ENCODE measurements at regions not wholly inside any gene's neighbourhood (a gene's known extent, or its start where the extent isn't known, plus 50 kb on each side); places are given as distances from the start of the nearest gene placed in this dataset.

- H3K4me3 ChIP-seq (ENCODE audit: low read length in 2 of 2): no peak overlapping the region
- H3K27ac ChIP-seq (ENCODE audit: low read length): no peak overlapping the region
- no peaks in the 10 kb centered on the region for H3K36me3 ChIP-seq (ENCODE audit: control insufficient read depth in 2 of 2, insufficient read depth in 2 of 2, low read length in 2 of 2)
- H3K9me3 ChIP-seq (ENCODE audit: control insufficient read depth in 2 of 2, low read length in 2 of 2): no peaks in the 10 kb centered on the region
- no peaks in the 10 kb centered on the region for H3K4me1 ChIP-seq (ENCODE audit: control insufficient read depth, insufficient read depth, low read length)
- H3K27me3 ChIP-seq (ENCODE audit: control insufficient read depth in 1 of 2, insufficient read depth in 2 of 2, low read length in 2 of 2): no peaks in the 10 kb centered on the region
- H3K9ac ChIP-seq (ENCODE audit: low read length in 2 of 2): no peak overlapping the region
Observed at GRCh38 chr1:208743361-208743760, 499.2 kb upstream of the PLXNA2 start.

DNA sequence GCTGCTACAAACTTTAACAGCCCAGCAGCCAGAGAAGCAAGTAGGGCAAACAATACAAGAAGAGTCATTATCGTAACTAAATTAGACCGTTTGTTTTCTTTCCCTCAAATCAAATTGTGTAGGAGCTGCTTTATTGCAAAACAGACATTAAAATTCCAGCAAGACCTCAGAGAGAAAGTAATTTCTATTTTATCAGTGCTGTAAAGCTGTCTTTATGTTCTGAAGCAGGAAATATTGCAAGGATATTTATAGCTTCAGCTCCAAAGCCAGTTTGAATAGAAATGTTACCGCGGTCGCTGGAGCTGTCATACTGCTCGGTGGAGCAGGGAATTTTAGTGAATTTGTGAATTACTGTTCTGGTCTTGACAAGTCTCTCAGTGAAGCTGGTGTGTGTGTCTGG, 503.8 kb upstream of the PLXNA2 start:
- H3K4me1 ChIP-seq (ENCODE audit: control insufficient read depth, insufficient read depth, low read length): no peaks in the 10 kb centered on the region
- H3K9me3 ChIP-seq (ENCODE audit: control insufficient read depth in 2 of 2, low read length in 2 of 2): no peaks in the 10 kb centered on the region
- H3K27me3 ChIP-seq (ENCODE audit: control insufficient read depth in 1 of 2, insufficient read depth in 2 of 2, low read length in 2 of 2): no peaks in the 10 kb centered on the region
- H3K9ac ChIP-seq (ENCODE audit: low read length in 2 of 2): no peak overlapping the region
- no peaks in the 10 kb centered on the region for H3K36me3 ChIP-seq (ENCODE audit: control insufficient read depth in 2 of 2, insufficient read depth in 2 of 2, low read length in 2 of 2)
- H3K27ac ChIP-seq (ENCODE audit: low read length): no peak overlapping the region
- H3K4me3 ChIP-seq (ENCODE audit: low read length in 2 of 2): no peak overlapping the region

DNA sequence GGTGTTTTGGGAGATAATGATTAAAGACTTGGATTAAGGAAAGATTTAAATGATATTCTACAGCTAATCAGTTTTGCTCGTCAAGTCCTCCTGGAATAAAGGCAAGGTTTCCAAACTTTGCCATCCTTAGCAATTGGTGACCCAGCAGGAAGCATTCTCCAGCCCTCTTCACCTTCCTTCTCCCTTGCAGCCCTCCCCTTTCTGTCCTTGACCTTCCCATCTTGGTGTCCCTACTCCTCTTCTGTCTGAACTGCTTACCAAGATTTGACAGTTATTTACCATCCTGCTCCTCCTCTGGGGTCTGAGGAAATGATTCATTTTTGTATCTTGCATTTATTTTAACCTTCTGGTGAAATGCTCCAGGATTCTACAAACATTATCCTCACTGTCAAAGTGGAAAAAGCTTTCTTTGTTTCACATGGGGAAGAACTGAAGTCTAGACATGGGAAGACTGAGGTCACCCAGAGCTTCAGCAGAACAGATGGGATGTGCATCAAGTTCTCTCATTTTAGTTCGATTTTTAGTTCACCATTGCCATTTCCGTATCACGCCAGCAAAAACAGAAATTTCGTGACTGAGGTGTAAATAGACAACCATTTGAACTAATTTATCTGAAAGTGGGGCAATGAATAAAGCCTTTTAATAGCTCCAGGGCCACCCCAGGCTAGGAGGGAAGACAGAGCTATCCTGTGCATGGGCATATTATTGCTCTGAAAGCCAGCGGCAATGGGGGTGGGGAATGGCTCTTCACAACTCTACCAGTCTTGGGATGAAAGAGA, 504.4 kb upstream of the PLXNA2 start:
- Histone ChIP-seq H3K27ac (ENCODE audit: low read length) (no peak overlapping the region), H3K4me1 (ENCODE audit: control insufficient read depth, insufficient read depth, low read length) (no peaks in the 10 kb centered on the region), H3K36me3 (ENCODE audit: control insufficient read depth in 2 of 2, insufficient read depth in 2 of 2, low read length in 2 of 2) (no peaks in the 10 kb centered on the region), H3K4me3 (ENCODE audit: low read length in 2 of 2) (no peak overlapping the region), H3K27me3 (ENCODE audit: control insufficient read depth in 1 of 2, insufficient read depth in 2 of 2, low read length in 2 of 2) (no peaks in the 10 kb centered on the region), H3K9me3 (ENCODE audit: control insufficient read depth in 2 of 2, low read length in 2 of 2) (no peaks in the 10 kb centered on the region), H3K9ac (ENCODE audit: low read length in 2 of 2) (no peak overlapping the region)

DNA sequence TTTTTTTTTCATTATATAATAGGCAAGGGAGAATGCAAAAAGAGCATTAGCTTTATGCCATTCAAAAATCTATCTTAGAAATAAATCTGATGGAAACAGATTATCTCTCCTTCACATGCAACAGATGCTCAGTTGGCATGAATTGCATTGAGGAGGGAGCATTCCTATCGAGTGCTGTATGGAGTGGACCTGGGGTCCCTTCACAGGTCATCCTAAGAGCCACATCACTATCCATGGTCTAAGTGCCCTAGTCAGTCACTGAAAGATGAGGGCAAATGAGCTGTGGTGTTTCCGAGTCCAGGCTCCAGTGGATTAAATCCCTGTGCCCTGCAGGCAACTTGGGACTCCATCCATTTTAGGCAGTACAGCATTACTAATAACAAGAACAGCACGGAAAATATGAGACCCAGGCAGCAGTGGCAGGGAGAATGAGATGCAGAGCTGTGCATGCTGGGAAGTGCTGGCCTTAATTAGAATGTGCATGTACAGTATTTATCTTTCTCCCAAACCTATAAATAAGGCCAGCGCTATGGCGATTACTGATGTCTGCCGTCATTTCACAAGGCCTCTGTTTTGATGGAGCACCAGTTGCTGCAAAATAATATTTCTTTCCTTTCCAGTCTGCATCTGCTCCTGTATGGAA, 512.3 kb upstream of the PLXNA2 start:
- Histone ChIP-seq H3K4me3 (ENCODE audit: low read length in 2 of 2) (no peak overlapping the region), H3K9ac (ENCODE audit: low read length in 2 of 2) (no peak overlapping the region), H3K9me3 (ENCODE audit: control insufficient read depth in 2 of 2, low read length in 2 of 2) (no peaks in the 10 kb centered on the region), H3K36me3 (ENCODE audit: control insufficient read depth in 2 of 2, insufficient read depth in 2 of 2, low read length in 2 of 2) (no peaks in the 10 kb centered on the region), H3K27ac (ENCODE audit: low read length) (no peak overlapping the region), H3K4me1 (ENCODE audit: control insufficient read depth, insufficient read depth, low read length) (no peaks in the 10 kb centered on the region), H3K27me3 (ENCODE audit: control insufficient read depth in 1 of 2, insufficient read depth in 2 of 2, low read length in 2 of 2) (no peaks in the 10 kb centered on the region)

DNA sequence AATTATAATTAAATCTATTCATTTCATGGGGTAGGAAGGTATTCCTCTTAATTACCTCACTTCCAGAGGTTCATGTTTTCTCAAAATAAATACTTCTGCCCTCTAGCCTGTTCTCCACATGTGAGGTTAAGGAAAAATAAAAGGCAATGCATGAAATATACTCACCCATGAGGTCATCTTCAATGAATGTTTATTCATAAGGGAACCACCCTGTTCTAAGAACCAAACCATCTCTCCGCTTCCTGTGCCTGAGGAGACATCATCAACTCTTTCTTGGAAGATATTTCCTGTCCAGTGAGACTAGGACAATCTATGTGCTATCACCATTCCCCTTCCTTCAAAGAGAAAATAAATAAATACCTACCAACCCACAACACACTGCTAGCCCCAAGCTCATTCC, 513.7 kb upstream of the PLXNA2 start:
- H3K9me3 ChIP-seq (ENCODE audit: control insufficient read depth in 2 of 2, low read length in 2 of 2): no peaks in the 10 kb centered on the region
- no peak overlapping the region for H3K4me3 ChIP-seq (ENCODE audit: low read length in 2 of 2)
- H3K36me3 ChIP-seq (ENCODE audit: control insufficient read depth in 2 of 2, insufficient read depth in 2 of 2, low read length in 2 of 2): no peaks in the 10 kb centered on the region
- no peaks in the 10 kb centered on the region for H3K27me3 ChIP-seq (ENCODE audit: control insufficient read depth in 1 of 2, insufficient read depth in 2 of 2, low read length in 2 of 2)
- H3K27ac ChIP-seq (ENCODE audit: low read length): no peak overlapping the region
- no peak overlapping the region for H3K9ac ChIP-seq (ENCODE audit: low read length in 2 of 2)
- H3K4me1 ChIP-seq (ENCODE audit: control insufficient read depth, insufficient read depth, low read length): no peaks in the 10 kb centered on the region

- H3K27ac ChIP-seq (ENCODE audit: low read length): no peak overlapping the region
- no peak overlapping the region for H3K4me3 ChIP-seq (ENCODE audit: low read length in 2 of 2)
- no peaks in the 10 kb centered on the region for H3K36me3 ChIP-seq (ENCODE audit: control insufficient read depth in 2 of 2, insufficient read depth in 2 of 2, low read length in 2 of 2)
- no peaks in the 10 kb centered on the region for H3K27me3 ChIP-seq (ENCODE audit: control insufficient read depth in 1 of 2, insufficient read depth in 2 of 2, low read length in 2 of 2)
- no peak overlapping the region for H3K9ac ChIP-seq (ENCODE audit: low read length in 2 of 2)
- H3K9me3 ChIP-seq (ENCODE audit: control insufficient read depth in 2 of 2, low read length in 2 of 2): no peaks in the 10 kb centered on the region
- H3K4me1 ChIP-seq (ENCODE audit: control insufficient read depth, insufficient read depth, low read length): no peaks in the 10 kb centered on the region
Observed at GRCh38 chr1:208759255-208759654, 515.1 kb upstream of the PLXNA2 start.

DNA sequence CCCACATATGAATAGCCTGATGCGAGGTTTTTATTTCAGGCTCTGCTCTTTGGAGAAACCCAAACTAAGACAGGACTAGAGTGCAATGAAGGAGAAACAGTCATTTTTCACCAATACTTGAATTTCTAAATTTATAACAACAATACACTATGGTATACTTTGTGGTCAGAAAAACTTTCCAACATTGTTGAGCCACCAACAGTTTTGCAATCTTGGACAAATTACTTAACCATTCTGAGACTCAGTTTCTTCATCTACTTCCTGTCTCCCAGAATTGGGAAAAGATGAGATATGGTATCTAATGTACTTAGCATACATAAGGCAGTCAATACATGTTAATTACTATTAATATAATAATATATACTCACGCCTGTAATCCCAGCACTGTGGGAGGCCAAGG, 519.8 kb upstream of the PLXNA2 start:
- Histone ChIP-seq H3K27me3 (ENCODE audit: control insufficient read depth in 1 of 2, insufficient read depth in 2 of 2, low read length in 2 of 2) (no peaks in the 10 kb centered on the region), H3K36me3 (ENCODE audit: control insufficient read depth in 2 of 2, insufficient read depth in 2 of 2, low read length in 2 of 2) (no peaks in the 10 kb centered on the region), H3K9me3 (ENCODE audit: control insufficient read depth in 2 of 2, low read length in 2 of 2) (no peaks in the 10 kb centered on the region), H3K9ac (ENCODE audit: low read length in 2 of 2) (no peak overlapping the region), H3K27ac (ENCODE audit: low read length) (no peak overlapping the region), H3K4me1 (ENCODE audit: control insufficient read depth, insufficient read depth, low read length) (no peaks in the 10 kb centered on the region), H3K4me3 (ENCODE audit: low read length in 2 of 2) (no peak overlapping the region)

DNA sequence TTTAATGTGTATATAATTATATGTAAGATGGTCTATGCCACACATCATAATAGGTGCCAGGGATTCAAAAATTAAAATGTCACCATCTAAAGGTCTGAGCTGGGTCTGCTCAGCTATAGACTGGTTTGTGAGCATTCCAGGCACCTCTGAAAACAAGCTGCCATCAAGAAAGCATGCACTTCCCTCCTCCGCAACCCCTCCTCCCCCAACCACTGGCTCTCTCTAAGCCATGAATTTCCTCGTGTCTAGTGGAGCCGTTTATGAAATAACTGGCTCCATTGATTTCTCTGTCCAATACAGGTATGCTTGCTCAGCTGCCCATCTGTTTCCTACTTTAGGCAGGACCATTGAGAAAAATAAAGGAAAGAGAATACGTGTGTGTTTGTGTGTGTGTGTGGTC, 522.6 kb upstream of the PLXNA2 start:
- no peak overlapping the region for H3K4me3 ChIP-seq (ENCODE audit: low read length in 2 of 2)
- no peak overlapping the region for H3K27ac ChIP-seq (ENCODE audit: low read length)
- no peak overlapping the region for H3K9ac ChIP-seq (ENCODE audit: low read length in 2 of 2)
- H3K4me1 ChIP-seq (ENCODE audit: control insufficient read depth, insufficient read depth, low read length): no peaks in the 10 kb centered on the region
- no peaks in the 10 kb centered on the region for H3K36me3 ChIP-seq (ENCODE audit: control insufficient read depth in 2 of 2, insufficient read depth in 2 of 2, low read length in 2 of 2)
- H3K27me3 ChIP-seq (ENCODE audit: control insufficient read depth in 1 of 2, insufficient read depth in 2 of 2, low read length in 2 of 2): no peaks in the 10 kb centered on the region
- H3K9me3 ChIP-seq (ENCODE audit: control insufficient read depth in 2 of 2, low read length in 2 of 2): no peaks in the 10 kb centered on the region

DNA sequence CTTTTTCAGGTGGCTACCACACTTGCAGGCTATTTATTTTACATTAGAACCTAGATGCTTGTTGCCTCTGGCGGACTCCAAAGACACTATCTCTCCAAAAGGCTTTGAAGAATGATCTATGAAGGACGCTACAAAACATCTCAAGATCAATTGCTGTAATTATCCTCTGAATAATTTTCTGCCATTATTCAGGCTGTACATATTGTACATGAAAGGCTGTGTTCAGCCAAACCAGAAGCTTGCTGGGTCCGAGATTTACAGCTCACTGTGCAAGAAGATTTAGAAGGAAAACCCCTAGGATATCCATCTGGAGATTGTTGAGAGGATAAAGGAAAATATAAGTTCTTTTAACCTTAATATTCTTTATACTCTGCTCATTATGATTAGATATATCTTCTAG, 523.6 kb upstream of the PLXNA2 start:
- Histone ChIP-seq H3K27me3 (ENCODE audit: control insufficient read depth in 1 of 2, insufficient read depth in 2 of 2, low read length in 2 of 2) (no peaks in the 10 kb centered on the region), H3K9ac (ENCODE audit: low read length in 2 of 2) (no peak overlapping the region), H3K4me3 (ENCODE audit: low read length in 2 of 2) (no peak overlapping the region), H3K9me3 (ENCODE audit: control insufficient read depth in 2 of 2, low read length in 2 of 2) (no peaks in the 10 kb centered on the region), H3K36me3 (ENCODE audit: control insufficient read depth in 2 of 2, insufficient read depth in 2 of 2, low read length in 2 of 2) (no peaks in the 10 kb centered on the region), H3K4me1 (ENCODE audit: control insufficient read depth, insufficient read depth, low read length) (no peaks in the 10 kb centered on the region), H3K27ac (ENCODE audit: low read length) (no peak overlapping the region)

DNA sequence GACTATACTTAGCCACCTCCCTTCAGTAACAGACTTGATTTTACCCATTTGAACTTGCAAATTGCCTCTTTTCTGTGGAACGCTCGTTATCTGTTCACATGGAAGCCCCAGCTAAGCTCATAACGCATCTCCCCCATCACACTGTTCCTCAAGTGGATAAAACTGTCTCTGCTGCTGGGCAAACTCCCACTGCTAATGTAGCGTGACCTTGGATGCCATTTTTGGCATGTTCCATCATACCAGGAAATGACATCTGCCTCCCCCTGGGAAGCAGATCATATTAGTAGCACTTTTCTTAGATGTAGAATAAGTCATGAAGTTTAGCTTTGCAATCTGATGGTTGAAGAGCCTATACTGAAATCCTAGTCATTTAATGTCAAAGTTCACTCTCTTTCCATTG, 528.7 kb upstream of the PLXNA2 start:
- Histone ChIP-seq H3K27ac (ENCODE audit: low read length) (no peak overlapping the region), H3K9me3 (ENCODE audit: control insufficient read depth in 2 of 2, low read length in 2 of 2) (no peaks in the 10 kb centered on the region), H3K9ac (ENCODE audit: low read length in 2 of 2) (no peak overlapping the region), H3K27me3 (ENCODE audit: control insufficient read depth in 1 of 2, insufficient read depth in 2 of 2, low read length in 2 of 2) (no peaks in the 10 kb centered on the region), H3K4me3 (ENCODE audit: low read length in 2 of 2) (no peak overlapping the region), H3K4me1 (ENCODE audit: control insufficient read depth, insufficient read depth, low read length) (no peaks in the 10 kb centered on the region), H3K36me3 (ENCODE audit: control insufficient read depth in 2 of 2, insufficient read depth in 2 of 2, low read length in 2 of 2) (no peaks in the 10 kb centered on the region)

GRCh38 chr1:208775841-208776240, 531.7 kb upstream of the PLXNA2 start:
- no peaks in the 10 kb centered on the region for H3K9me3 ChIP-seq (ENCODE audit: control insufficient read depth in 2 of 2, low read length in 2 of 2)
- H3K9ac ChIP-seq (ENCODE audit: low read length in 2 of 2): no peak overlapping the region
- no peaks in the 10 kb centered on the region for H3K36me3 ChIP-seq (ENCODE audit: control insufficient read depth in 2 of 2, insufficient read depth in 2 of 2, low read length in 2 of 2)
- no peak overlapping the region for H3K4me3 ChIP-seq (ENCODE audit: low read length in 2 of 2)
- H3K4me1 ChIP-seq (ENCODE audit: control insufficient read depth, insufficient read depth, low read length): no peaks in the 10 kb centered on the region
- no peaks in the 10 kb centered on the region for H3K27me3 ChIP-seq (ENCODE audit: control insufficient read depth in 1 of 2, insufficient read depth in 2 of 2, low read length in 2 of 2)
- no peak overlapping the region for H3K27ac ChIP-seq (ENCODE audit: low read length)

Measured in stomach smooth muscle (tissue), 2 donors.